Hepatocyte (in vitro differentiated cells): ENCODE measurements at regions not wholly inside any gene's neighbourhood (a gene's known extent, or its start where the extent isn't known, plus 50 kb on each side); places are given as distances from the start of the nearest gene placed in this dataset.

Experiments used
- DNase-seq: peaks from one replicate; pipeline ENCODE4 v3.0.0-alpha.2; 2016; ENCODE audit warnings: low spot score
- H2AFZ ChIP-seq: fragments of 200-600 bp; sonication (generic); 2 replicates; pipeline ENCODE4 v1.6.0; 2016; ENCODE audit warnings: antibody characterized with exemption, mild to moderate bottlenecking
- H3K27ac ChIP-seq: fragments of 200-600 bp; sonication (generic); 2 replicates; pipeline ENCODE4 v1.5.1; 2016; ENCODE audit warnings: mild to moderate bottlenecking
- H3K27me3 ChIP-seq: fragments of 200-600 bp; sonication (generic); 2 replicates; pipeline ENCODE4 v1.6.1; 2016
- H3K36me3 ChIP-seq: fragments of 200-600 bp; sonication (generic); replicated peaks from 2 replicates; pipeline ENCODE4 v1.5.1; 2016; ENCODE audit warnings: low read depth; ENCODE audit not compliant: insufficient read depth
- H3K4me1 ChIP-seq: fragments of 200-600 bp; sonication (generic); 2 replicates; pipeline ENCODE4 v1.5.1; 2016; ENCODE audit warnings: mild to moderate bottlenecking, moderate library complexity; ENCODE audit not compliant: insufficient read depth
- H3K4me2 ChIP-seq: fragments of 200-600 bp; sonication (generic); 2 replicates; pipeline ENCODE4 v1.6.0; 2016
- H3K4me3 ChIP-seq: fragments of 200-600 bp; sonication (generic); 2 replicates; pipeline ENCODE4 v1.5.1; 2016; ENCODE audit warnings: mild to moderate bottlenecking
- H3K79me2 ChIP-seq: fragments of 200-600 bp; sonication (generic); 2 replicates; pipeline ENCODE4 v1.6.0; 2017; ENCODE audit warnings: mild to moderate bottlenecking
- H3K9me2 ChIP-seq: fragments of 200-600 bp; sonication (generic); replicated peaks from 2 replicates; pipeline ENCODE4 v1.6.0; 2017; ENCODE audit warnings: mild to moderate bottlenecking; ENCODE audit not compliant: insufficient read depth
- H3K9me3 ChIP-seq: fragments of 200-600 bp; sonication (generic); 2 replicates; pipeline ENCODE4 v1.5.1; 2016; ENCODE audit warnings: low read depth, mild to moderate bottlenecking
- H4K20me1 ChIP-seq: fragments of 200-600 bp; sonication (generic); 2 replicates; pipeline ENCODE4 v1.6.0; 2016; ENCODE audit warnings: mild to moderate bottlenecking; ENCODE audit not compliant: insufficient read depth, poor library complexity, severe bottlenecking
- EZH2 ChIP-seq: fragments of 200-600 bp; sonication (generic); IDR thresholded peaks from 2 replicates; pipeline ENCODE4 v1.6.1; 2016; ENCODE audit warnings: antibody characterized with exemption, mild to moderate bottlenecking, borderline replicate concordance
- EZH2phosphoT487 ChIP-seq: fragments of 200-600 bp; sonication (generic); IDR thresholded peaks from one replicate; pipeline ENCODE4 v1.6.1; 2018; ENCODE audit warnings: antibody characterized with exemption, mild to moderate bottlenecking, low read depth, moderate library complexity; ENCODE audit not compliant: unreplicated experiment, severe bottlenecking
- whole genome bisulfite sequencing: methylation state at CpG from one replicate; pipeline ENCODE4 v1.1.6; 2016; ENCODE audit warnings: low lambda C conversion rate; ENCODE audit errors: missing lambda C conversion rate; 5-methylcytosine and 5-hydroxymethylcytosine counted together
- TF ChIP-seq, protein P1 (sequence below): fragments of 200-600 bp; sonication (generic); IDR thresholded peaks from 2 replicates; pipeline ENCODE4 v1.5.1; 2016; ENCODE audit warnings: antibody characterized with exemption, mild to moderate bottlenecking; ENCODE audit not compliant: poor library complexity

GRCh38 chr3:74722211-74722610 is 107.8 kb upstream of the CNTN3 start:
- Histone ChIP-seq H3K27ac (no peak overlapping the region), H2AFZ (no peak overlapping the region), H3K4me3 (no peak overlapping the region), H3K36me3 (no peaks in the 10 kb centered on the region), H3K79me2 (no peaks in the 10 kb centered on the region), H3K4me2 (no peak overlapping the region), H3K9me3 (no peaks in the 10 kb centered on the region), H3K9me2 (no peaks in the 10 kb centered on the region), H3K27me3 (no peaks in the 10 kb centered on the region), H4K20me1 (no peaks in the 10 kb centered on the region), H3K4me1 (no peaks in the 10 kb centered on the region)
- TF ChIP-seq EZH2phosphoT487: no peak
- no peak for TF ChIP-seq EZH2
- TF ChIP-seq, protein P1, sequence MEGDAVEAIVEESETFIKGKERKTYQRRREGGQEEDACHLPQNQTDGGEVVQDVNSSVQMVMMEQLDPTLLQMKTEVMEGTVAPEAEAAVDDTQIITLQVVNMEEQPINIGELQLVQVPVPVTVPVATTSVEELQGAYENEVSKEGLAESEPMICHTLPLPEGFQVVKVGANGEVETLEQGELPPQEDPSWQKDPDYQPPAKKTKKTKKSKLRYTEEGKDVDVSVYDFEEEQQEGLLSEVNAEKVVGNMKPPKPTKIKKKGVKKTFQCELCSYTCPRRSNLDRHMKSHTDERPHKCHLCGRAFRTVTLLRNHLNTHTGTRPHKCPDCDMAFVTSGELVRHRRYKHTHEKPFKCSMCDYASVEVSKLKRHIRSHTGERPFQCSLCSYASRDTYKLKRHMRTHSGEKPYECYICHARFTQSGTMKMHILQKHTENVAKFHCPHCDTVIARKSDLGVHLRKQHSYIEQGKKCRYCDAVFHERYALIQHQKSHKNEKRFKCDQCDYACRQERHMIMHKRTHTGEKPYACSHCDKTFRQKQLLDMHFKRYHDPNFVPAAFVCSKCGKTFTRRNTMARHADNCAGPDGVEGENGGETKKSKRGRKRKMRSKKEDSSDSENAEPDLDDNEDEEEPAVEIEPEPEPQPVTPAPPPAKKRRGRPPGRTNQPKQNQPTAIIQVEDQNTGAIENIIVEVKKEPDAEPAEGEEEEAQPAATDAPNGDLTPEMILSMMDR: no peak
- DNase-seq: no peak

DNA sequence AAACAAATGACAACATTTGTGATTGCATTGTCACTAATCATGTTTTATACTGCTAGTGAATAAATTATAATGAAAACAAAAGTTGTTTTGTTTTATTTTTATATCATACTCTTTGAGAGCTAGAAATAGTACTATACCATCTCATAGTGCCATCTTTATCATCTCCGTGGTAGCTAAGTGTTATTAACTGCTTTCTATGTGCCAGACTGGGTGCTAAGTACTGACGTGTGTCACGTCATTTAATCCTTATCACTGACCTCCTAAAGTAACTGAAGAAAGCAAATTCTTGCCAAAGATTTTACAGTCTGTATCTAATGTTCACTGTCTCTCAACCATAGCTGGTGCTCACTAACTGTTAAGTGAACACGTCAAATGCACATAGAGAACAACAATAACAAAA is 99.5 kb upstream of the CNTN3 start:
- no peaks in the 10 kb centered on the region for H3K27me3 ChIP-seq
- no peaks in the 10 kb centered on the region for H3K4me1 ChIP-seq
- no peaks in the 10 kb centered on the region for H3K79me2 ChIP-seq
- TF ChIP-seq EZH2phosphoT487 (no peak), EZH2 (no peak)
- TF ChIP-seq, protein P1: no peak
- no peak overlapping the region for H3K27ac ChIP-seq
- no peak for DNase-seq
- no peaks in the 10 kb centered on the region for H3K36me3 ChIP-seq
- H2AFZ ChIP-seq: no peak overlapping the region
- no peak overlapping the region for H3K4me3 ChIP-seq
- 80% methylated on average over 4 of the region's 4 CpGs for WGBS
- H4K20me1 ChIP-seq: no peaks in the 10 kb centered on the region
- H3K9me2 ChIP-seq: no peaks in the 10 kb centered on the region
- H3K9me3 ChIP-seq: no peaks in the 10 kb centered on the region
- H3K4me2 ChIP-seq: no peak overlapping the region

GRCh38 chr3:74711913-74712512 is 97.6 kb upstream of the CNTN3 start:
- Histone ChIP-seq H3K27me3 (no peaks in the 10 kb centered on the region), H4K20me1 (no peaks in the 10 kb centered on the region), H3K79me2 (no peaks in the 10 kb centered on the region), H3K9me3 (no peaks in the 10 kb centered on the region), H3K4me3 (no peak overlapping the region), H3K4me1 (no peaks in the 10 kb centered on the region), H3K27ac (no peak overlapping the region), H3K36me3 (no peaks in the 10 kb centered on the region), H3K9me2 (no peaks in the 10 kb centered on the region), H2AFZ (no peak overlapping the region), H3K4me2 (no peak overlapping the region)
- WGBS: 97% methylated on average over 15 of the region's 31 CpGs
- no peak for DNase-seq
- TF ChIP-seq, protein P1: no peak
- TF ChIP-seq EZH2 (no peak), EZH2phosphoT487 (no peak)

DNA sequence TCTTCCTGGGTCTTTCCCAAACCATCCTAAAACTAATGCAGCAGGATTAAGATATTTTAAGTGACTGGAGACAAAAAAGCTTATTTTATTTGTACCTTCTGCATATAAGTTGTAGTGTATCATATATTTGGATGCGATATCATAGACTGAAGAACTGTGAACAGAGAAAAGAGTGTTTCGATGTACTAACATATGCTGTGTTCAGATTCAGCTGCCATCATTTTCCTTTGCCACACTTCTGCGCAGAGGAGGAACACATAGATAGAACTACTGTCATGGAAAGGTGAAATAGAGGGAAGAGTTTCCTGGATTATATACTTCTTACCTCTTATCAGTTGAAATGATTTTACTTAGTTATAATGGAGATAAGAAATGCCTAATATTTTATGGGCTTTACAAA is 95.5 kb upstream of the CNTN3 start:
- TF ChIP-seq, protein P1: no peak
- no peak for TF ChIP-seq EZH2phosphoT487
- no peak for TF ChIP-seq EZH2
- Histone ChIP-seq H3K4me1 (no peaks in the 10 kb centered on the region), H3K27ac (no peak overlapping the region), H3K9me3 (no peaks in the 10 kb centered on the region), H3K4me2 (no peak overlapping the region), H2AFZ (no peak overlapping the region), H3K4me3 (no peak overlapping the region), H3K9me2 (no peaks in the 10 kb centered on the region), H3K36me3 (no peaks in the 10 kb centered on the region), H4K20me1 (no peaks in the 10 kb centered on the region), H3K79me2 (no peaks in the 10 kb centered on the region), H3K27me3 (no peaks in the 10 kb centered on the region)
- 94% methylated on average over 3 of the region's 3 CpGs for WGBS
- DNase-seq: no peak
